Vagina (tissue), 2 donors: ENCODE measurements at regions not wholly inside any gene's neighbourhood (a gene's known extent, or its start where the extent isn't known, plus 50 kb on each side); places are given as distances from the start of the nearest gene placed in this dataset.

Experiments
- POLR2A ChIP-seq, 2 donors: fragments of 450-650 bp; IDR thresholded peaks; one replicate each; pipeline ENCODE4 v1.6.1; 2017; ENCODE audit warnings: antibody characterized with exemption in 2 of 2, mild to moderate bottlenecking in 2 of 2, moderate library complexity in 2 of 2
- POLR2AphosphoS5 ChIP-seq, 2 donors: sonication (generic); formaldehyde crosslinking; IDR thresholded peaks; one replicate each; pipeline ENCODE4 v1.9.0; 2017; ENCODE audit warnings: antibody characterized with exemption in 2 of 2, mild to moderate bottlenecking in 2 of 2, low read depth in 1 of 2; ENCODE audit not compliant: insufficient read depth in 1 of 2
- TF ChIP-seq, protein P1 (sequence below), 3 experiments: fragments of 450-650 bp in 2 of 3; fragments of 200-600 bp in 1 of 3; sonication (generic) in 1 of 3; IDR thresholded peaks; one replicate each; pipeline ENCODE4 v1.5.1; 2017 to 2019; ENCODE audit warnings: antibody characterized with exemption in 3 of 3, mild to moderate bottlenecking in 2 of 3, moderate library complexity in 2 of 3

DNA sequence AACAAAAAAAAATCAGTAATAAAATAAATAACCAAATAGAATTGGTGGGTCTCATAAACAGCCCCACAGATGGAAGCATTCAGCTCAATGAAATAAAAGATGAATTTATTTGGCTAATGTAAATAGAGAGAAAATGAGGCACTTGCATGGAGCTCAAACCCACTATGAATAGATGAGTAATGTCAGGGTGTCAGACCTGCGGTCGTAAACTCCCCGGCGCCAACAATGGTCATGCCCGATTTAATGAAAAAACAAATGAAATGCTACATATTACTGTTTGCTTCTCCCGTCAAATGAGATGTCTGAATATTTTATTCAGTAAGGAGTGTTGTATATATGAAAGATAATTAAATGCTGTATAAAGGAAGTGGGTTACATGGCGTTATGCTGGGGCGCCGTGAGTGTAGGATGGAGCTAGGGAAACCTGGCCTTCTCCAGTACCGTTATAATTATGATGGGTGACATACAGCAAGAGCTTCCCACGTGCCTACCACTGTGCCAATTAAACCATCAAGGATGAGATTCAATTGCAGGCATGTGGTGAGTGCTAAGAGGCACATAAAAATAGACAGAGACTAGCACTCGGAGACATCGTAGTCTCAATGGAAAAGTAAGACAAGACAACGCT, 648.1 kb downstream of the BCL11B start:
- TF ChIP-seq, protein P1, sequence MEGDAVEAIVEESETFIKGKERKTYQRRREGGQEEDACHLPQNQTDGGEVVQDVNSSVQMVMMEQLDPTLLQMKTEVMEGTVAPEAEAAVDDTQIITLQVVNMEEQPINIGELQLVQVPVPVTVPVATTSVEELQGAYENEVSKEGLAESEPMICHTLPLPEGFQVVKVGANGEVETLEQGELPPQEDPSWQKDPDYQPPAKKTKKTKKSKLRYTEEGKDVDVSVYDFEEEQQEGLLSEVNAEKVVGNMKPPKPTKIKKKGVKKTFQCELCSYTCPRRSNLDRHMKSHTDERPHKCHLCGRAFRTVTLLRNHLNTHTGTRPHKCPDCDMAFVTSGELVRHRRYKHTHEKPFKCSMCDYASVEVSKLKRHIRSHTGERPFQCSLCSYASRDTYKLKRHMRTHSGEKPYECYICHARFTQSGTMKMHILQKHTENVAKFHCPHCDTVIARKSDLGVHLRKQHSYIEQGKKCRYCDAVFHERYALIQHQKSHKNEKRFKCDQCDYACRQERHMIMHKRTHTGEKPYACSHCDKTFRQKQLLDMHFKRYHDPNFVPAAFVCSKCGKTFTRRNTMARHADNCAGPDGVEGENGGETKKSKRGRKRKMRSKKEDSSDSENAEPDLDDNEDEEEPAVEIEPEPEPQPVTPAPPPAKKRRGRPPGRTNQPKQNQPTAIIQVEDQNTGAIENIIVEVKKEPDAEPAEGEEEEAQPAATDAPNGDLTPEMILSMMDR (IDR thresholded peaks at IDR 0.05) = no peak
- no peak for TF ChIP-seq POLR2A (IDR thresholded peaks at IDR 0.05)
- no peak for TF ChIP-seq POLR2AphosphoS5 (IDR thresholded peaks at IDR 0.05; ENCODE audit: insufficient read depth in 1 of 2, low read depth in 1 of 2)
